IMR-90 (cell line): ENCODE measurements at regions not wholly inside any gene's neighbourhood (a gene's known extent, or its start where the extent isn't known, plus 50 kb on each side); places are given as distances from the start of the nearest gene placed in this dataset.
A peak's percentile ranks its signal among the peaks of the same experiment; 100 is the strongest.

ENCODE experiments used
- BHLHE40 ChIP-seq: fragments of 150-350 bp; IDR thresholded peaks from 2 replicates; pipeline ENCODE4 v1.6.1; 2016; ENCODE audit warnings: mild to moderate bottlenecking, low read depth, low read length
- CEBPB ChIP-seq: IDR thresholded peaks from 2 replicates; pipeline ENCODE4 v1.6.1; 2012; ENCODE audit warnings: low read depth, low read length, improper control_type of control experiment
- CTCF ChIP-seq: conservative IDR thresholded peaks from 2 replicates; pipeline ENCODE4 v1.5.1; 2012; ENCODE audit warnings: mild to moderate bottlenecking, low read depth, low read length, improper control_type of control experiment
- POLR2A ChIP-seq: IDR thresholded peaks from 2 replicates; pipeline ENCODE4 v1.6.1; 2012; ENCODE audit warnings: mild to moderate bottlenecking, low read depth, low read length
- SMC3 ChIP-seq: fragments of 150-350 bp; IDR thresholded peaks from 2 replicates; pipeline ENCODE4 v1.6.1; 2016; ENCODE audit warnings: low read depth, mild to moderate bottlenecking, antibody characterized with exemption, low read length, moderate library complexity

GRCh38 chr17:77286641-77287431 is 146.1 kb downstream of the SEC14L1 start:
- TF ChIP-seq SMC3 (no peak), CTCF (no peak), POLR2A (peak; percentile 59; the same call in 1 of the 2 replicates), CEBPB (no peak), BHLHE40 (no peak)
